RWPE1 (cell line): ENCODE measurements at regions not wholly inside any gene's neighbourhood (a gene's known extent, or its start where the extent isn't known, plus 50 kb on each side); places are given as distances from the start of the nearest gene placed in this dataset.
"Not testable (repeated sequence)": the region's sequence is repeated elsewhere in the genome, so short reads cannot be mapped to it uniquely, and the experiment has no call there.

Experiments
- CTCF ChIA-PET: fragments of 350-600 bp; sonication (Branson Sonifier 250); formaldehyde crosslinking; extraction: SDS; loops from one replicate; lab custom pipeline; 2021; lab: Yijun Ruan, JAX
- POLR2A ChIA-PET: fragments of 400-600 bp; formaldehyde crosslinking; extraction: SDS; loops from one replicate; lab custom pipeline; 2020; ENCODE audit warnings: antibody characterized with exemption; ENCODE audit not compliant: low non-redundant PET; lab: Yijun Ruan, JAX
- DNase-seq: peaks from one replicate; pipeline ENCODE4 v3.0.0; 2012; ENCODE audit warnings: low spot score
- H3K27ac ChIP-seq: fragments of 450-650 bp; 2 replicates; pipeline ENCODE4 v1.5.1; 2017
- TF ChIP-seq, protein P1 (sequence below): fragments of 450-650 bp; conservative IDR thresholded peaks from 2 replicates; pipeline ENCODE4 v1.5.1; 2017; ENCODE audit warnings: low read depth, mild to moderate bottlenecking

DNA sequence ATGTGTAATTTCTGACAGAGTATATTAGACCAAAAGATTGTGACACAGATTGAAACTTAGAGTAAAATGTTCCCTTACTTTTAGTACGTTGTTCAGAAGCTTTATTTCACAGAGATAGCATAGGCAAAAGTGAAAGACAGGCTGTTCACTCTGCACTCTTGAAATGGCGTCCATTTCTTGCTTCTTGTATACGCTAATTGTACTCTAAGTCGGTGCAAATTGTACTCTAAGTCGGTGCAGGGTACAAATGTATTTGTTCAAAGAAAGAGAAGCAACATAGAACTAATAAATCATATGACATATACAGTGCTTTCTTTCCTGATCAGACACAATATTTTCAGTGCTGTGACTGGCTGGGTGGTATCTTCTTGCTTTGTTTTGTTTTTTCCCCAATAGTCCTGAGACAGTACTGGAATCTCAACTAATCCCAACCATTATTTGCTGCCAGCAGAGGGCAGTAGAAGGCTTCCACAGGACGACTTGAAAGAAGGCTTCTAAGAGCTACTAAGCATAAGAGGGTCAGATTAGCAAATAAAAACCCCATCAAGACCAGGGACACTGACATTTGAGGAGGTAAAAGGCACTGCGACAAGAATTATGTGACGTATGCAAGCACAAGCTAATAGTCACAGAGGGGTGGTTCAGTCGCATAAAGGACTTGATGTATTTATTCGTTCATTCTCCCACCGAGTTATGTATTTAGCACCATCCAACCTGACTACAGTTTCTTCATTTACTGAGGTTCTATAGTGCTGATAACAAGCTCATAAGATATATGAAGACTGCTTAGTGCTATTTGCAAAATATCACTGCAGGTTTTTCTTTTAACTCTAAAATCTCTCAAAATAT is 831.8 kb downstream of the TAF11L14 start:
- CTCF ChIA-PET, result interaction anchor here (0.5 to 1.2 kb wide), 5 partner anchors 229 to 1142 kb away, joined by 3 to 5 read pairs (median 3); no protein-coding TSS in a partner anchor
- H3K27ac ChIP-seq, result no peak overlapping the region
- POLR2A ChIA-PET, result no interaction called here
- TF ChIP-seq, protein P1, sequence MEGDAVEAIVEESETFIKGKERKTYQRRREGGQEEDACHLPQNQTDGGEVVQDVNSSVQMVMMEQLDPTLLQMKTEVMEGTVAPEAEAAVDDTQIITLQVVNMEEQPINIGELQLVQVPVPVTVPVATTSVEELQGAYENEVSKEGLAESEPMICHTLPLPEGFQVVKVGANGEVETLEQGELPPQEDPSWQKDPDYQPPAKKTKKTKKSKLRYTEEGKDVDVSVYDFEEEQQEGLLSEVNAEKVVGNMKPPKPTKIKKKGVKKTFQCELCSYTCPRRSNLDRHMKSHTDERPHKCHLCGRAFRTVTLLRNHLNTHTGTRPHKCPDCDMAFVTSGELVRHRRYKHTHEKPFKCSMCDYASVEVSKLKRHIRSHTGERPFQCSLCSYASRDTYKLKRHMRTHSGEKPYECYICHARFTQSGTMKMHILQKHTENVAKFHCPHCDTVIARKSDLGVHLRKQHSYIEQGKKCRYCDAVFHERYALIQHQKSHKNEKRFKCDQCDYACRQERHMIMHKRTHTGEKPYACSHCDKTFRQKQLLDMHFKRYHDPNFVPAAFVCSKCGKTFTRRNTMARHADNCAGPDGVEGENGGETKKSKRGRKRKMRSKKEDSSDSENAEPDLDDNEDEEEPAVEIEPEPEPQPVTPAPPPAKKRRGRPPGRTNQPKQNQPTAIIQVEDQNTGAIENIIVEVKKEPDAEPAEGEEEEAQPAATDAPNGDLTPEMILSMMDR, result peak; percentile 87
- peak; percentile 36 for DNase-seq

DNA sequence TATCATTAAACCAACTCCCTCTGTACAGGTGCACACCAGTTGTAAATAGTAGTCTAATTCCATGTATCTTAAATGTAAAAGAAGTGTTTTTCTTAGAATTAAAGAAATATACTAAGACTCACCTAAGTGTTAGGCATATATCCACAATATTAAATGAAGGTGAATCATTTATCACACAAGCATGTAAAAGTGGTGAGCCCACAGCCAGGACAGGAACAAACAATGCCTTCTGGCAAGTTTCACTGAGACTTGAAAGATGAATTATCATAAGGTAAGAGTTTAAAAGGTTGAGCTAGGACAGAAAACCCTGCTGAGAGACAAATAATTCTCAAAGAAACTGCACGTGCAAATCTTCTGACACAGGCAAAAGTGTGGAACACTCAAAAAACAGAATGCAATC is 832.5 kb downstream of the TAF11L14 start:
- no peak for DNase-seq
- TF ChIP-seq, protein P1, result no peak
- no peak overlapping the region for H3K27ac ChIP-seq
- CTCF ChIA-PET, result interaction anchor here (0.5 to 1.2 kb wide), 5 partner anchors 228 to 1142 kb away, joined by 3 to 5 read pairs (median 3); no protein-coding TSS in a partner anchor
- POLR2A ChIA-PET, result no interaction called here

DNA sequence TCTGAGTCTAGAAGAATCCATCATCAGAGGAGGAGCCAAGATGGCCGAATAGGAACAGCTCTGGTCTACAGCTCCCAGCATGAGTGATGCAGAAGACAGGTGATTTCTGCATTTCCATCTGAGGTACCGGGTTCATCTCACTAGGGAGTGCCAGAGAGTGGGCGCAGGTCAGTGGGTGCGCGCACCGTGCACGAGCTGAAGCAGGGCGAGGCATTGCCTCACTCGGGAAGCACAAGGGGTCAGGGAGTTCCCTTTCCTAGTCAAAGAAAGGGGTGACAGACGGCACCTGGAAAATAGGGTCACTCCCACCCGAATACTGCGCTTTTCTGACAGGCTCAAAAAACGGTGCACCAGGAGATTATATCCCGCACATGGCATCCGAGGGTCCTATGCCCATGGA is 837.5 kb downstream of the TAF11L14 start:
- H3K27ac ChIP-seq, DNase-seq, CTCF ChIA-PET, POLR2A ChIA-PET: not testable (repeated sequence)

DNA sequence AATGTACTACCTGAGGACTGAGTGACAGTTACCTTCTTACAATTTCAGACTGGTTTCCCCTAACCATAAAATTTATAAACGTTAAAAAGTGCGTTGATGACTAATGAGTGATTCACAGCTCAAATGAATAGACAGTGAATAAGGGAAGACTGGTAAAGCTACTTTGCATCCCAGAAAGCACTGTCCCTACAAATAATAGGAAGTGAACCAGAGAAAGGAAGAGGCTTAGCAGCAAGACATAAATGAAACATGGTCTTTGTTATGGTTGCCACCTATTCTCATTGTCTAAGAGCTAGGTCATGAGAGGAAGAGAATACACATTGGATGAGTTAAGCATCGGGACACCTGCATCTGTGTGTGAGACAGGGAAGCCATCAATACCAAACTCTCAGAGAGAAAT is 849.2 kb downstream of the TAF11L14 start:
- TF ChIP-seq, protein P1, result no peak
- DNase-seq, result peak; percentile 53
- POLR2A ChIA-PET, result no interaction called here
- CTCF ChIA-PET, result interaction anchor here (1.0 kb wide), 1 partner anchor 13 kb away, joined by 5 read pairs; no protein-coding TSS in a partner anchor
- H3K27ac ChIP-seq, result no peak overlapping the region

DNA sequence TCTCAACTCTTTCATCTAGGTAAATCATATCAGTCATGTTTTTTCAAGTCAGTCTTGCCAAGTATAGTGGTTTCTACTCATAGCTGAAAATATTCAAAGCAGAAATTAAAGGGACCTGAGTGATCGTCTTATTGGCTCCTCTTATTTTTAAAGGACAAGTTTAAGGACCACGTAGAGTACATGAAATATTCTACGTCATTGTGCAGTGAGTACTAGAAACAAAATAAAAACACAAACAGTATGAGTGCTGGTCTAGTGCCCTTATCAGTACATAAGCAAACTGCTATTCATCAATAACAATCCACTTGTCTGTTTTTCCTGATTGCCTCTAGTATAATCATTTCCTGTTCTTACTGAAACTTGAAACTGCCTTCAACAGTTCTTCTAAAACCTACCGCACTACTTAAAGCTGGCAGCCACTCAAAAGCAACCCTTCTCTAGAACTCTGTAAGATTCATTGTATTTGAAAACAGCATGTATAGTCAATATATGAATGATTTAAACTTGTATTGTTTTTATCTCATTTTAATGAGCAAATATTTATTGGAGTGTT is 853.7 kb downstream of the TAF11L14 start:
- TF ChIP-seq, protein P1, result no peak
- DNase-seq, result no peak
- CTCF ChIA-PET, result no interaction called here
- POLR2A ChIA-PET, result no interaction called here
- H3K27ac ChIP-seq, result no peak overlapping the region

DNA sequence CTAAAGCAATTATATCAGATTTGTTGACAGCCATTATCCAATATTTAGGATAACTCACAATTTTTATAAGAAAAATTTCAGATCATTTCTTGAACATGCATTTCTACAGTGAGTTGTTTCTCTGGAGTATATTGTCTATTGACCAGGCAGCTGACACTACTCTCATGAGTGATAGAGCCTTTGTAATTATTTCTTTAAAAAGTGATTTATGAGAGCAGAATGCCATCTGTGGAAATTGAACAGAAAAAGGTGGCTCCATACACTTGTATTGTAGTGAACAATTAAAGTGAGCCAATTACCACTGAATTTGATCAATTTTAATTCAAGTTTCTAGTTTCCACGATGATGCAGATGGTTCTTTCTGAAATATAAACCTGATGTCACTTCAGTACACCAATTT is 855.4 kb downstream of the TAF11L14 start:
- POLR2A ChIA-PET, result no interaction called here
- TF ChIP-seq, protein P1, result no peak
- no peak overlapping the region for H3K27ac ChIP-seq
- CTCF ChIA-PET, result interaction anchor here (0.6 kb wide), 1 partner anchor 65 kb away, joined by 3 read pairs; no protein-coding TSS in a partner anchor
- no peak for DNase-seq

DNA sequence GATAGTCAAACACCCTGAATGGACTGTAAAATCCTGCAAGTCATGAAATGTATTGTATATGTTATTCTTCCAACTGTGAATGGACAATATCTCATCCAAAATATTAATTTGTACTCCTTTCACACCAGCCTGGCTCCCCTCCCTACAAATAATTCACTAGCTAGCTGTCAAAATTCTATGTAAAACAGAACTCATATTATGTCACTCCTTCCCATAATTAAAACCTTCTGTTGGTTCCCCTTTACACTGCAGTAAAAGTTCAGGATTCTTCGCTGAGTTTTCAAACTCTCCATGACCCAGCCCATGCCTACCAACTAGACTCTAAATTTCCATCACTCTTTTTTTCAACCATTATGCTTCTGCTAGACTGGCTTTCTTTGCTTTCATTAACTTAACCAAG is 857.1 kb downstream of the TAF11L14 start:
- H3K27ac ChIP-seq, result no peak overlapping the region
- DNase-seq, result no peak
- ChIA-PET POLR2A (no interaction called here), CTCF (no interaction called here)
- TF ChIP-seq, protein P1, result no peak
